ENCODE measurements at regions not wholly inside any gene's neighbourhood (a gene's known extent, or its start where the extent isn't known, plus 50 kb on each side); places are given as distances from the start of the nearest gene placed in this dataset.
"Not testable (repeated sequence)": the region's sequence is repeated elsewhere in the genome, so short reads cannot be mapped to it uniquely, and the experiment has no call there.

DNA sequence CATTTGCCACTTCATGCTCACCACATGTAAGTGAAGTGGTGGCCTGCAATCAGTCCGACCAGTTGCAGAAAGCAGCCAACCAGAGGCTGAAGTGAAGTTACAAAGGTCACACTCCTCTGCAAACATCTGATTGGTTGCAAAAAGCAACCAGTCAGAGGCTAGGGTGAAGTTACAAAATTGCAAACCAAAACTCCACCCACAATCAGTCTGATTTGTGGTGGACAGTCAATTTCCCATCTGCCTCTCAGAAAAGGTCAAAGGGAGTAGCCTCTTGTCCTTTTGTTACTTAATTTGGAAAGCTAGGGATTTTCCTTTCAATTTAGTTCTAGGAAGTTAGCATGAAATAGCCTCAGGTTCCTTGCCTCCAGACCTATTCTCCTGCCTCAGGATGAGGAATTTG lies 185.0 kb downstream of the UXS1 start:
- DNase-seq (ENCODE audit: low spot score) = no peak

- no peak for DNase-seq (ENCODE audit: low spot score)
Observed at GRCh38 chr2:106004851-106005250, 189.2 kb downstream of the UXS1 start.

- no peak for DNase-seq (ENCODE audit: low spot score)
Observed at GRCh38 chr2:105999211-105999989, 194.7 kb downstream of the UXS1 start.

DNA sequence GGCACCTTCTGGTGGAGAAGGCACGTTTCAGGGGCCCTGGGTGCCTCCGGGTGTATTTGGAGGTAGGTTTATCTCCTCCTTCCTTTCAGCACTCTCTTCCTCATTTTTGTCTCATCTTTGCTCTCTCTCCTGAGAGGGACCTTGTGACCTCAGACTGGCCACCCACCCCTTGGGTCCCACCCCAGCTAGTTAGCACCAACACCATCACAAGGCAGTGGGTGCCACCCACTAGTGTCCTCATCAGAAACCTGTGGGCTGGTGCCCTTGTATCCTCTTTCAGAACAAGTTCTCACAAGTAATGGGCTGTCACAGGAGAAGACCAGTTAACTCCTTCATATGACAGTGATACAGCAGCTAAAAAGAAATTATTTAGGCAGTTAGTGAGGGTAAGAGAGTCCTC lies 196.4 kb downstream of the UXS1 start:
- no peak for DNase-seq (ENCODE audit: low spot score)

DNA sequence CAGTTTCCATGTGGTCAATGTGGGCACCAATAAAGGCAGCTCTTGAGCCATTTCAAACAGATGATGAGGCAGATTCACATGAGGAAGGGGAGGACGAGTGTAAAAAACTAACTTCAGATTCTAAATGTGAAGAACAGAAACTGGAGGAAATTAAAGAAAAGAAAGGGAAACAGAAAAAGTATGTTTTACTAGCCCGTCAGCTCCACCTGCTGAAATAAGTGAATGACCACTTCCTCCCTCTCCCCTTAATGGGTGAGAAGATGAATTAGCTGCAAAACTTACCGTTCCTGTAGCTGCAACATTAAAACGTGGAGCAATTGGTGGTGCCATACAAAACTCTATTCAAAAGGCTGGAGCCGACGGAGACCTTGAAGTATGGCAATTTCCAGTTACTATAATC lies 203.5 kb downstream of the UXS1 start:
- no peak for DNase-seq (ENCODE audit: low spot score)

DNA sequence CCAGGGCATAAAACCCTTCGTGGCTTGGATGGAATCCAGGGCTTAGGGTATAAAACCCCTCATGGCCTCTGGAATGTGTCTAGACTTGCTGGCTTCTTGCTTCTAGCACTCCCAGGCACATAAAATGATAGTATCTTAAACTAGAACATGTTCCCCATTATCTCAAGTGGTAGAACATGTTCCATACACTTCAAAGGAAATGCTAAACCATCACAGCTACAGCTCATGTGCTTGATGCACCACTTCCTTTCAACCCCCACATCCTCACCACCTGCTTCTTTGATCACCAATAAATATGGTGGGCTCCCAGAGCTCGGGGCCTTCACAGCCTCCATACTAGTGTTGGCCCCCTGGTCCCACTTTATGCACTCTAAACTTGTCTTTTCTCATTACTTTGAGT lies 204.3 kb downstream of the UXS1 start:
- not testable (repeated sequence) for DNase-seq (ENCODE audit: low spot score)

GRCh38 chr2:105989070-105989469 lies 205.0 kb downstream of the UXS1 start:
- no peak for DNase-seq (ENCODE audit: low spot score)

- DNase-seq (ENCODE audit: low spot score) = no peak
Observed at GRCh38 chr2:105977807-105978206, 216.3 kb downstream of the UXS1 start.

GRCh38 chr2:105977212-105977611 lies 216.9 kb downstream of the UXS1 start:
- peak; percentile 95 for DNase-seq (ENCODE audit: low spot score)

- DNase-seq (ENCODE audit: low spot score) = no peak
Observed at GRCh38 chr2:105974812-105975211, 219.3 kb downstream of the UXS1 start.

- DNase-seq (ENCODE audit: low spot score) = no peak
Observed at GRCh38 chr2:105972927-105973326, 221.2 kb downstream of the UXS1 start.

DNA sequence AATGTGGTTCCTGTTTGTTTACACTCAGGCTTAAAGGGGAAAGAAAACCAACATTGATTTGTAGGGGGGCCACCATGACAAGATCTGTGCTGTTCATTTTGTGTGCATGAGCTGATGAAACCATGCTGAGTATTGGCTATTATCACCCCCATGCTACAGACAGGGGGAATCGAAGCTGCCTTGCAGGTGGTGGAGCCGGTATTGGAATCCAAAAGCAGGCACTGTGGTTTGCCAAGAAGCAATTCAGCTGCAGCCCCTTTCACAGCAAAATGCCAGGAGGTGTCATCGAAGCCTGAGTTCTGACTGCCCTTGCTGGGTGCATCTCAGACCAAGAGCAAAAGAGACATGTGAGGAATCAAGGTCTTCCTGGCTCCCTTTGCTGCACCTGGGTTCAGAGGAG lies 221.9 kb downstream of the UXS1 start:
- no peak for DNase-seq (ENCODE audit: low spot score)

- no peak for DNase-seq (ENCODE audit: low spot score)
Observed at GRCh38 chr2:105969552-105969951, 224.5 kb downstream of the UXS1 start.

DNA sequence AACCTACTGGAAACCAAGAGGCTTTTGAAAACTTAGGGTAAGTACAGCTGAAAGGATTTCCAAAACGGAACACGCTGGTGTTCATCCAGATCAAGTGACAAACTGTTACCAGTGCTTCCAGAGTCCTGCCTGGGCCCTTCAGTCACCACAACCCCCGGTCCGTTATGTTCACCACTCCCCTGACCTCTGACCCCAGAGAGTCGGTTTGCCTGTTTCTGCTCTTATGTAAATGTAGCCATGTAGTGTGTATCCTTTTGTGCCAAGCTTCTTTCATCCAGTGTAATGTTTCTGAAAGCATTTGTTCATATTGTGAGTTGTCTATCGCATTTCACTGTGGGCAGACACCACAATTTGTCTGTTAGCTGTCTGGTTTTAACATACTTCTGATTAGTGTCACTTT lies 217.5 kb downstream of the NCK2 start:
- no peak for DNase-seq (ENCODE audit: low spot score)

GRCh38 chr2:105961599-105962146 lies 217.0 kb downstream of the NCK2 start:
- DNase-seq (ENCODE audit: low spot score) = no peak

DNA sequence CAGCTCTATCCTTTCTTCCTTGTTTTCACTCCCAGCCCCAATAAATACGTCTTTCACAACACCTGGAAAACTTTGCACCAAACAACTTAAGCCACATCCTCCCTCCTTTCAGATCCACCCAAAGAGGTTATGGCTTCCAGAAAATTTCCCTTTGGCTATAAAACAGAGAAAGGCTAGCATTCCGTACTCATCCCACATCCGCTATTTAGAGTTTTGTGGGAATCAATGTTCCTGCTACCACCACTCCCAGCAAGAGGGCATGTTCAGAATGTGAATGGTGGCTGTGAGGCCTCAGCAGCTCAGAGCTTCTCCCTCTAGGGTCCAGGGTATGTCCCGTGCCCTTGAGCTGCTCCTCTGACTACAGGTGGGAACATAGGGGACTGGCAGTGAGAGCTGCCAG lies 214.6 kb downstream of the NCK2 start:
- peak; percentile 58 for DNase-seq (ENCODE audit: low spot score)

DNA sequence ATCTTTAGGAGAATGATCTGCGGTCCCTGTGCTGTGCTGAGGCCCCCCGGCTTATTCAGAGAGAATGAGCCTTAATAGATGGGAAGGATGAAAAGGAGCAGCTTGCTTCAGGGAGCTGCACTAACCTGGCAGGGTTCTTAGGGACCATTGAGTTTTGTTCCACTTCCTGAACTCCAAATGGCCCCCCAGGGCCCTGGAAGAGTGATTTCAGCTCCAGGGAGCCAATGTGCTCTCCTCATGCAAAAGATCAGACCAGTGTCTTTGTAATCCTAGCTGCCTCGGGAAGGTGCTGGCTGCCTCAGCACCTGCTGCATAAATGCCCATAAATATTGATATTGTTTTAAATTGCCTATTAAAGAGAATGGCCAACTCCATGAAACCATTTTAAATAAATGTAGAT lies 210.2 kb downstream of the NCK2 start:
- DNase-seq (ENCODE audit: low spot score) = no peak

- DNase-seq (ENCODE audit: low spot score) = no peak
Observed at GRCh38 chr2:105953942-105954341, 209.2 kb downstream of the NCK2 start.

DNA sequence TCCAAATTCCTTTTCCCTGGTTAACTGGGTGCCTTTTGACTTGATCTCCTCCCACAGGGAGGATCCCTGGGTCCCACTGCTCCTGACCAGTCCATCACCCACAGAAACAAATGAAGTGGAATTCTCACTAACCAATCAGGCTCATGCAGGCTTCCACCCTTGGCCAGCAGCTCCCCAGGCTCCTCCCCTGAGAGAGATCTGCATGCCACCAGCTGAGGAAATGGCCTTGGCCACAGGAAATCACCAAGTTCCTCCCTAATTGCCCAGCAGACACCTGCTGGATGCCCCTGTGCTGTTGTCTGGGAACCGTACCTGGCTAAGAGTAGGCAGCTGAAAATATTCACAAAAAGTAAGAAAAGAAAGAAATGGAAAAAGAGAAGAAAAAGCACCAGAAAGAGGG lies 207.4 kb downstream of the NCK2 start:
- DNase-seq (ENCODE audit: low spot score) = no peak

DNA sequence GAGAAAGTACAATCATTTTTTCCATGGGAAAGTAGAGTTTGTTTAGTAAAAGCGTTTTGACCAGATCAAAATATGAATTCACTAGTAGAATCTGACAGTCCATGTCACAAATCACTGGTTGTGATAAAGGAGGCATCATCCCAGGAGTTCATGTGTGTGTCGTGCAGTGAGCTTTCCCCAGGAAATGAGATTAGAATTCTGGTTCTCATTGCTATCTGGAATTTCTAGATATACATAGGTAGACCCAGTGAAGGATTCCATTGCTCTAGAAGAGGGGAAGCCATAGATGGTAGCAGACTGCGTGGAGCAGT lies 206.6 kb downstream of the NCK2 start:
- DNase-seq (ENCODE audit: low spot score) = no peak

DNA sequence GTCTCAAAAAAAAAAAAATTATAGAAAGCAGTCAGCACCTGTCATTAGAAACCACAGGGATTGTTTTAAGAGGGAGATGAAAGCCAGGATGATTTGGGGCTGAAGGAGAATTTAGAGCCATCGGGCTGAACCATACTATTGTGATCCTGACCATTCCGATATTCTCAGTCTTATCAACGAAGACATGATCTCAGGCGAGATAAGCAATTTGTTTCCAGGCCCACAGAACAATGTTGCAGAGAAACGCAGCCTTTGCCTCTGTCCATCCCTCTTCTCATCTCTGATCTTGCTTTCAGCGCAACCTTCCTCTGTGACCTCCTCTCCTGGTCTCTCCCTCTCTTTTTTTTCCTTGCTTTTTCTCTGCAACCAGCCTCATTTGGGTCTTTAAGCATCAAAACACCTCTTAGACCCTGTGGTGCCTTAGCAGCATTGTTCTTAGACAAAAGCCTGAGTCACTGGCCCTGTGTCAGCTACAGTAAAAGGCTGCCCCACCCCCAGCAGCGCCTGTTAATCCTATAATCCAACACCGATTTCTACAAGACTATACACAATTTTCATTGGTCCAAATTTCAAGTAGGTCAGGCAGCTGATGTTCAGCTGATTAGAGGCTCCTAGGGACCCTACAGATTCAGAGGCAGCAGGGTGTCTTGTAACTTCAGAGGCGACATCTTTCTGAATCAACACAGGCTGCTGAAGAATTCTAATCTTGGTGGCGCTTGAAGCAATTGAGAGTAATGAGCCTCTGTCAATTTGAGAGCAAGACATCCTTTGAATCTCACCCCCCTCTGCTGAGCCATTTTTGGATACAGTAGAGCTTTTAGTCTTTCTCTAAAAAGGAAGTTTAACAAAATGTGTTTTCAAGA lies 206.0 kb downstream of the NCK2 start:
- DNase-seq (ENCODE audit: low spot score) = no peak

DNA sequence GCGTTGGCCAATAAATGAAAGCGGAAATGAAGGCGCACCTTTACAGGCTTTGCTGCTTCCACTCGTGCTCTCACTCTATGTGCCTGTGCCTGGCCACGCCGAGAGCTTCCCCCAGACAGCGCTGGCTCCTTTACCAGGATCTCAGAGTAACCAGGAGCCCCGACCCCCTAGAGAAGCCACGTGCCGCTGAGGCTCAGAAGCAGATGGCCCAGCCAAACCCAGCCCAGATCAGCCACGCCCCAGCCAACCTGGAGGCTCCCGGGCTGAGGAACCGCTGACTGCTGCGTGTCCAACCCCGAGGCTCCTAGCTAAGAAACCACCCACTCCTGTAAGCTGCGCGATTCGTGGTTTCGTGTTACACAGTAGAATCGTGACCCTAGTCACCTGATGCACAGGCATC lies 199.3 kb downstream of the NCK2 start:
- DNase-seq (ENCODE audit: low spot score) = no peak

All from LoVo (cell line).